Caco-2 (cell line): ENCODE measurements at regions not wholly inside any gene's neighbourhood (a gene's known extent, or its start where the extent isn't known, plus 50 kb on each side); places are given as distances from the start of the nearest gene placed in this dataset.

Experiments
- BruUV-seq: library from RNA; stranded (reverse); fragments of 400-500 nt; replicated peaks from 2 replicates; lab custom pipeline; 2021; lab: Mats Ljungman, UMichigan
- CTCF ChIA-PET: fragments of 300-600 bp; sonication (Branson Sonifier 250); formaldehyde crosslinking; loops from one replicate; lab custom pipeline; 2022; ENCODE audit warnings: antibody characterized with exemption; lab: Charles Lee
- POLR2A ChIA-PET: fragments of 300-600 bp; sonication (Branson Sonifier 250); formaldehyde crosslinking; loops from one replicate; lab custom pipeline; 2022; ENCODE audit warnings: antibody characterized with exemption; lab: Charles Lee
- DNase-seq, 2 experiments: peaks; one replicate each; pipeline versions ENCODE4 v3.0.0 to v3.0.0-alpha.2; 2020 to 2022
- H3K27me3 ChIP-seq: replicated peaks from 2 replicates; pipeline ENCODE4 v1.6.0; 2011; ENCODE audit warnings: low read length; ENCODE audit not compliant: control insufficient read depth, insufficient read depth
- H3K36me3 ChIP-seq: 2 replicates; pipeline ENCODE4 v1.5.1; 2011; ENCODE audit warnings: low read length; ENCODE audit not compliant: control insufficient read depth, insufficient read depth
- H3K4me1 ChIP-seq: fragments of 250-450 bp; sonication (Bioruptor Pico); 2 replicates; pipeline ENCODE4 v1.5.1; 2020; ENCODE audit warnings: mild to moderate bottlenecking
- H3K4me3 ChIP-seq: 2 replicates; pipeline ENCODE4 v1.5.1; 2011; ENCODE audit warnings: low read depth, mild to moderate bottlenecking, control low read depth, low read length
- H3K9me3 ChIP-seq: fragments of 250-450 bp; sonication (Bioruptor Pico); 2 replicates; pipeline ENCODE4 v1.5.1; 2020; ENCODE audit warnings: mild to moderate bottlenecking, moderate library complexity
- H3K27ac Mint-ChIP-seq: one replicate; pipeline ENCODE4 v1.8.0; 2022; ENCODE audit warnings: mixed read lengths; ENCODE audit not compliant: unreplicated experiment
- H3K27me3 Mint-ChIP-seq: one replicate; pipeline ENCODE4 v1.8.0; 2022; ENCODE audit warnings: mixed read lengths; ENCODE audit not compliant: insufficient read depth, unreplicated experiment
- H3K36me3 Mint-ChIP-seq: one replicate; pipeline ENCODE4 v1.8.0; 2022; ENCODE audit warnings: mild to moderate bottlenecking, mixed read lengths; ENCODE audit not compliant: insufficient read depth, unreplicated experiment
- H3K4me1 Mint-ChIP-seq: one replicate; pipeline ENCODE4 v1.8.0; 2022; ENCODE audit warnings: low read depth, mixed read lengths; ENCODE audit not compliant: unreplicated experiment
- H3K4me3 Mint-ChIP-seq: one replicate; pipeline ENCODE4 v1.8.0; 2022; ENCODE audit warnings: mild to moderate bottlenecking, moderate library complexity, mixed read lengths; ENCODE audit not compliant: unreplicated experiment
- H3K9me3 Mint-ChIP-seq: one replicate; pipeline ENCODE4 v1.8.0; 2022; ENCODE audit warnings: mixed read lengths; ENCODE audit not compliant: unreplicated experiment
- intact Hi-C: fragments of 100-400 bp; cut with micrococcal nuclease; formaldehyde crosslinking; loops from one replicate; pipeline ENCODE4 v1.10.0; 2022; ENCODE audit not compliant: unreplicated experiment
- TF ChIP-seq, protein P1 (sequence below), 2 experiments: fragments of 200-600 bp in 1 of 2; IDR thresholded peaks; 1 replicate in 1 of 2; 2 replicates in 1 of 2; pipeline versions ENCODE4 v1.5.1 to v1.8.0; 2011 to 2022; ENCODE audit warnings: antibody characterized with exemption in 1 of 2, control low read depth in 1 of 2, inconsistent platforms in 1 of 2, low read depth in 1 of 2, low read length in 1 of 2, mild to moderate bottlenecking in 1 of 2, moderate library complexity in 1 of 2; ENCODE audit not compliant: insufficient read depth in 1 of 2, severe bottlenecking in 1 of 2, unreplicated experiment in 1 of 2

DNA sequence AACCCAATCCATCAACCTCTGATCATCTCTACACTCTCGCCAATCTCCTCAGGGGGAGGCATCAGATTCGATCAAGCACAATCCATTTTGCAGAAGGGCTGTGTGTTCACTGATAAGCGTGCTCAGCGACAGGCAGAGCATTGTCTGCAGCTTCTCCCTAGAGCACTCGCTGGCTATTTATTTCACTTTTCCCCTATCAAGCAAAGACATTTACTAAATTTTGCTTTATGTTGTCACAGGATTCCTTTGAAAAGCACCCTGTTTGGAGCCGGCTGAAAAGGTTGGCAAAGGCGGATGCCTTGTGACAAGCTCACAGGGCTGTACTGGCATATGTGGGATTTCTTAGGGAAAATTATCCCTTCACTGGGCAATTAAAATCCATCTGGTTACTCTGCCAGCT, 1381.5 kb upstream of the TENM4 start:
- BruUV-seq = no TSS peak
- TF ChIP-seq, protein P1, sequence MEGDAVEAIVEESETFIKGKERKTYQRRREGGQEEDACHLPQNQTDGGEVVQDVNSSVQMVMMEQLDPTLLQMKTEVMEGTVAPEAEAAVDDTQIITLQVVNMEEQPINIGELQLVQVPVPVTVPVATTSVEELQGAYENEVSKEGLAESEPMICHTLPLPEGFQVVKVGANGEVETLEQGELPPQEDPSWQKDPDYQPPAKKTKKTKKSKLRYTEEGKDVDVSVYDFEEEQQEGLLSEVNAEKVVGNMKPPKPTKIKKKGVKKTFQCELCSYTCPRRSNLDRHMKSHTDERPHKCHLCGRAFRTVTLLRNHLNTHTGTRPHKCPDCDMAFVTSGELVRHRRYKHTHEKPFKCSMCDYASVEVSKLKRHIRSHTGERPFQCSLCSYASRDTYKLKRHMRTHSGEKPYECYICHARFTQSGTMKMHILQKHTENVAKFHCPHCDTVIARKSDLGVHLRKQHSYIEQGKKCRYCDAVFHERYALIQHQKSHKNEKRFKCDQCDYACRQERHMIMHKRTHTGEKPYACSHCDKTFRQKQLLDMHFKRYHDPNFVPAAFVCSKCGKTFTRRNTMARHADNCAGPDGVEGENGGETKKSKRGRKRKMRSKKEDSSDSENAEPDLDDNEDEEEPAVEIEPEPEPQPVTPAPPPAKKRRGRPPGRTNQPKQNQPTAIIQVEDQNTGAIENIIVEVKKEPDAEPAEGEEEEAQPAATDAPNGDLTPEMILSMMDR (IDR thresholded peaks at IDR 0.05; ENCODE audit: insufficient read depth in 1 of 2, low read depth in 1 of 2, low read length in 1 of 2, severe bottlenecking in 1 of 2, unreplicated experiment in 1 of 2) = no peak
- intact Hi-C loops = no loop called here
- Mint-ChIP-seq H3K36me3 (no peaks in the 10 kb centered on the region), H3K27ac (no peak overlapping the region), H3K27me3 (peaks cover 6% of the 10 kb centered on the region), H3K9me3 (no peaks in the 10 kb centered on the region), H3K4me1 (no peaks in the 10 kb centered on the region), H3K4me3 (no peak overlapping the region)
- ChIA-PET CTCF (no interaction called here), POLR2A (interaction anchor here (0.6 kb wide), 1 partner anchor 9 kb away, joined by 3 read pairs; no protein-coding TSS in a partner anchor)
- no peak overlapping the region for H3K4me3 ChIP-seq
- H3K9me3 ChIP-seq = no peaks in the 10 kb centered on the region
- H3K27me3 ChIP-seq = no peaks in the 10 kb centered on the region
- H3K36me3 ChIP-seq = no peaks in the 10 kb centered on the region
- DNase-seq = no peak
- H3K4me1 ChIP-seq = no peaks in the 10 kb centered on the region

- BruUV-seq = no TSS peak
- no peak overlapping the region for H3K4me3 Mint-ChIP-seq
- H3K27ac Mint-ChIP-seq = no peak overlapping the region
- no peaks in the 10 kb centered on the region for H3K4me1 Mint-ChIP-seq
- Histone ChIP-seq H3K4me3 (no peak overlapping the region), H3K4me1 (no peaks in the 10 kb centered on the region), H3K9me3 (no peaks in the 10 kb centered on the region), H3K27me3 (no peaks in the 10 kb centered on the region), H3K36me3 (no peaks in the 10 kb centered on the region)
- intact Hi-C loops = no loop called here
- ChIA-PET CTCF (no interaction called here), POLR2A (no interaction called here)
- H3K27me3 Mint-ChIP-seq = peaks cover 6% of the 10 kb centered on the region
- no peaks in the 10 kb centered on the region for H3K36me3 Mint-ChIP-seq
- TF ChIP-seq, protein P1 (IDR thresholded peaks at IDR 0.05; ENCODE audit: insufficient read depth in 1 of 2, low read depth in 1 of 2, low read length in 1 of 2, severe bottlenecking in 1 of 2, unreplicated experiment in 1 of 2) = no peak
- no peak for DNase-seq
- no peaks in the 10 kb centered on the region for H3K9me3 Mint-ChIP-seq
Measured at GRCh38 chr11:80819271-80819670, 1378.4 kb upstream of the TENM4 start.

DNA sequence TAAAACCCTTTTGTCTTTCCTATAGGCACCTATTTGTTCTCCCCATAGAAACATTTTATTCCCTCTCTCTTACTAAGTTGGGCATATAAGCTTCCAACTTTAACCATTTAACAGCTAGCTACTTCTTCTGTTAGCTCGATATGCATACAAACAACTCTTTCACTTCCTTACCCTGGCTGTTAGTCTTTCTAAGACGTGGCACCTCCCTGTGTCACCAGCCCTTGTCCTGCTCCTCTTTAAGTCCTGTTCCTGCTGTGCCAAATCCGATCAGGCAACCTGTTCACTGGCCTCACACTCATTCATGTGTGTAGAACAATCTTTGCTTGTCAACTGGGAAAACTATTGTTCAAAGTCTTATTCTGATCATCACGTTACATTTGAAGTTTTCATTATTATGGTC, 1376.1 kb upstream of the TENM4 start:
- no peak for DNase-seq
- Mint-ChIP-seq H3K4me3 (no peak overlapping the region), H3K36me3 (no peaks in the 10 kb centered on the region), H3K9me3 (no peaks in the 10 kb centered on the region), H3K27ac (no peak overlapping the region), H3K4me1 (no peaks in the 10 kb centered on the region), H3K27me3 (peaks cover 16% of the 10 kb centered on the region)
- Histone ChIP-seq H3K4me1 (no peaks in the 10 kb centered on the region), H3K9me3 (no peaks in the 10 kb centered on the region), H3K27me3 (no peaks in the 10 kb centered on the region), H3K4me3 (no peak overlapping the region), H3K36me3 (no peaks in the 10 kb centered on the region)
- BruUV-seq = no TSS peak
- CTCF ChIA-PET = no interaction called here
- intact Hi-C loops = no loop called here
- TF ChIP-seq, protein P1 (IDR thresholded peaks at IDR 0.05; ENCODE audit: insufficient read depth in 1 of 2, low read depth in 1 of 2, low read length in 1 of 2, severe bottlenecking in 1 of 2, unreplicated experiment in 1 of 2) = no peak
- POLR2A ChIA-PET = no interaction called here
